ENCODE measurements at regions not wholly inside any gene's neighbourhood (a gene's known extent, or its start where the extent isn't known, plus 50 kb on each side); places are given as distances from the start of the nearest gene placed in this dataset.
"Not testable (repeated sequence)": the region's sequence is repeated elsewhere in the genome, so short reads cannot be mapped to it uniquely, and the experiment has no call there.

- TF ChIP-seq TAF1 (IDR thresholded peaks at IDR 0.05; ENCODE audit: borderline replicate concordance, low read depth, low read length) (no peak), POLR2A (IDR thresholded peaks at IDR 0.05; ENCODE audit: low read depth, low read length) (no peak), POLR2AphosphoS5 (IDR thresholded peaks at IDR 0.05; ENCODE audit: low read depth, low read length) (no peak)
- no peak for DNase-seq (ENCODE audit: insufficient read length)
- no peak for FAIRE-seq
Observed at GRCh38 chr6:126641641-126642040, 301.7 kb downstream of the CENPW start.

- no peak for TF ChIP-seq POLR2A (IDR thresholded peaks at IDR 0.05; ENCODE audit: low read depth, low read length)
- no peak for DNase-seq (ENCODE audit: insufficient read length)
- FAIRE-seq = no peak
Observed at GRCh38 chr6:126643352-126643751, 303.4 kb downstream of the CENPW start.

GRCh38 chr6:126650931-126651330 is 311.0 kb downstream of the CENPW start:
- DNase-seq (ENCODE audit: insufficient read length) = no peak
- TF ChIP-seq TAF1 (IDR thresholded peaks at IDR 0.05; ENCODE audit: borderline replicate concordance, low read depth, low read length) (no peak), POLR2A (IDR thresholded peaks at IDR 0.05; ENCODE audit: low read depth, low read length) (no peak), POLR2AphosphoS5 (IDR thresholded peaks at IDR 0.05; ENCODE audit: low read depth, low read length) (no peak)
- no peak for FAIRE-seq

GRCh38 chr6:126657561-126658175 is 317.8 kb downstream of the CENPW start:
- TF ChIP-seq POLR2A (IDR thresholded peaks at IDR 0.05; ENCODE audit: low read depth, low read length) (no peak), POLR2AphosphoS5 (IDR thresholded peaks at IDR 0.05; ENCODE audit: low read depth, low read length) (no peak), TAF1 (IDR thresholded peaks at IDR 0.05; ENCODE audit: borderline replicate concordance, low read depth, low read length) (no peak)

GRCh38 chr6:126660376-126660775 is 320.5 kb downstream of the CENPW start:
- no peak for TF ChIP-seq POLR2A (IDR thresholded peaks at IDR 0.05; ENCODE audit: low read depth, low read length)
- TF ChIP-seq POLR2AphosphoS5 (IDR thresholded peaks at IDR 0.05; ENCODE audit: low read depth, low read length) = no peak
- no peak for TF ChIP-seq TAF1 (IDR thresholded peaks at IDR 0.05; ENCODE audit: borderline replicate concordance, low read depth, low read length)
- DNase-seq (ENCODE audit: insufficient read length) = no peak
- no peak for FAIRE-seq

More at GRCh38 chr6:126657561-126658175, 317.8 kb downstream of the CENPW start:
- DNase-seq (ENCODE audit: insufficient read length) (no peak), FAIRE-seq (no peak)

GRCh38 chr6:126661646-126662045 is 321.7 kb downstream of the CENPW start:
- DNase-seq (ENCODE audit: insufficient read length) (no peak), FAIRE-seq (no peak)
- TF ChIP-seq POLR2A (IDR thresholded peaks at IDR 0.05; ENCODE audit: low read depth, low read length) (no peak), TAF1 (IDR thresholded peaks at IDR 0.05; ENCODE audit: borderline replicate concordance, low read depth, low read length) (no peak), POLR2AphosphoS5 (IDR thresholded peaks at IDR 0.05; ENCODE audit: low read depth, low read length) (no peak)

- DNase-seq (ENCODE audit: insufficient read length) (no peak), FAIRE-seq (no peak)
Observed at GRCh38 chr6:126662966-126663365, 323.1 kb downstream of the CENPW start.

GRCh38 chr6:126664271-126664670 is 324.4 kb downstream of the CENPW start:
- TF ChIP-seq TAF1 (IDR thresholded peaks at IDR 0.05; ENCODE audit: borderline replicate concordance, low read depth, low read length) (no peak), POLR2A (IDR thresholded peaks at IDR 0.05; ENCODE audit: low read depth, low read length) (no peak), POLR2AphosphoS5 (IDR thresholded peaks at IDR 0.05; ENCODE audit: low read depth, low read length) (no peak)

More at GRCh38 chr6:126662966-126663365, 323.1 kb downstream of the CENPW start:
- TF ChIP-seq POLR2AphosphoS5 (IDR thresholded peaks at IDR 0.05; ENCODE audit: low read depth, low read length) = no peak
- no peak for TF ChIP-seq POLR2A (IDR thresholded peaks at IDR 0.05; ENCODE audit: low read depth, low read length)
- no peak for TF ChIP-seq TAF1 (IDR thresholded peaks at IDR 0.05; ENCODE audit: borderline replicate concordance, low read depth, low read length)

GRCh38 chr6:126665551-126665950 is 325.6 kb downstream of the CENPW start:
- FAIRE-seq = no peak
- no peak for TF ChIP-seq POLR2AphosphoS5 (IDR thresholded peaks at IDR 0.05; ENCODE audit: low read depth, low read length)
- no peak for TF ChIP-seq POLR2A (IDR thresholded peaks at IDR 0.05; ENCODE audit: low read depth, low read length)
- no peak for TF ChIP-seq TAF1 (IDR thresholded peaks at IDR 0.05; ENCODE audit: borderline replicate concordance, low read depth, low read length)
- DNase-seq (ENCODE audit: insufficient read length) = no peak

More at GRCh38 chr6:126664271-126664670, 324.4 kb downstream of the CENPW start:
- FAIRE-seq = no peak
- no peak for DNase-seq (ENCODE audit: insufficient read length)

- no peak for DNase-seq (ENCODE audit: insufficient read length)
- no peak for TF ChIP-seq TAF1 (IDR thresholded peaks at IDR 0.05; ENCODE audit: borderline replicate concordance, low read depth, low read length)
- no peak for TF ChIP-seq POLR2AphosphoS5 (IDR thresholded peaks at IDR 0.05; ENCODE audit: low read depth, low read length)
- no peak for TF ChIP-seq POLR2A (IDR thresholded peaks at IDR 0.05; ENCODE audit: low read depth, low read length)
- FAIRE-seq = no peak
Observed at GRCh38 chr6:126667071-126667470, 327.2 kb downstream of the CENPW start.

- TF ChIP-seq POLR2A (IDR thresholded peaks at IDR 0.05; ENCODE audit: low read depth, low read length) = no peak
- TF ChIP-seq TAF1 (IDR thresholded peaks at IDR 0.05; ENCODE audit: borderline replicate concordance, low read depth, low read length) = no peak
- no peak for TF ChIP-seq POLR2AphosphoS5 (IDR thresholded peaks at IDR 0.05; ENCODE audit: low read depth, low read length)
- FAIRE-seq (no peak), DNase-seq (ENCODE audit: insufficient read length) (no peak)
Observed at GRCh38 chr6:126667728-126668127, 327.8 kb downstream of the CENPW start.

GRCh38 chr6:126672649-126673048 is 332.7 kb downstream of the CENPW start:
- FAIRE-seq (no peak), DNase-seq (ENCODE audit: insufficient read length) (peak; percentile 6)
- no peak for TF ChIP-seq TAF1 (IDR thresholded peaks at IDR 0.05; ENCODE audit: borderline replicate concordance, low read depth, low read length)
- no peak for TF ChIP-seq POLR2A (IDR thresholded peaks at IDR 0.05; ENCODE audit: low read depth, low read length)
- TF ChIP-seq POLR2AphosphoS5 (IDR thresholded peaks at IDR 0.05; ENCODE audit: low read depth, low read length) = no peak

- FAIRE-seq; DNase-seq (ENCODE audit: insufficient read length): not testable (repeated sequence)
Observed at GRCh38 chr6:126673749-126674148, 333.8 kb downstream of the CENPW start.
